Stimulated activated naive CD8-positive, alpha-beta T cell treated with anti-CD3 and anti-CD28 coated beads, Interleukin-15, amount 100 ng/mL, for 72 hours (primary cell): ENCODE measurements at regions not wholly inside any gene's neighbourhood (a gene's known extent, or its start where the extent isn't known, plus 50 kb on each side); places are given as distances from the start of the nearest gene placed in this dataset.

ENCODE experiments used
- ATAC-seq: fragments of 150-1000 bp; cut with Tn5 transposase; 2 replicates; pipeline ENCODE4 v1.10.0; 2021; ENCODE audit warnings: mild to moderate bottlenecking, moderate library complexity
- DNase-seq, 2 donors: peaks; one replicate each; pipeline ENCODE4 v3.0.0; 2021 to 2022
- H3K27ac Mint-ChIP-seq, 2 donors: one replicate each; pipeline ENCODE4 v1.8.0; 2022; ENCODE audit warnings: mild to moderate bottlenecking in 2 of 2, mixed read lengths in 2 of 2, moderate library complexity in 2 of 2
- H3K27me3 Mint-ChIP-seq: one replicate; pipeline ENCODE4 v1.8.0; 2022; ENCODE audit warnings: mixed read lengths
- H3K4me1 Mint-ChIP-seq: one replicate; pipeline ENCODE4 v1.8.0; 2022; ENCODE audit warnings: mild to moderate bottlenecking, mixed read lengths
- H3K4me3 Mint-ChIP-seq, 2 donors: one replicate each; pipeline ENCODE4 v1.8.0; 2022; ENCODE audit warnings: mild to moderate bottlenecking in 2 of 2, mixed read lengths in 2 of 2, moderate library complexity in 1 of 2
- H3K9me3 Mint-ChIP-seq, 2 donors: one replicate each; pipeline ENCODE4 v1.8.0; 2022; ENCODE audit warnings: mixed read lengths in 2 of 2

DNA sequence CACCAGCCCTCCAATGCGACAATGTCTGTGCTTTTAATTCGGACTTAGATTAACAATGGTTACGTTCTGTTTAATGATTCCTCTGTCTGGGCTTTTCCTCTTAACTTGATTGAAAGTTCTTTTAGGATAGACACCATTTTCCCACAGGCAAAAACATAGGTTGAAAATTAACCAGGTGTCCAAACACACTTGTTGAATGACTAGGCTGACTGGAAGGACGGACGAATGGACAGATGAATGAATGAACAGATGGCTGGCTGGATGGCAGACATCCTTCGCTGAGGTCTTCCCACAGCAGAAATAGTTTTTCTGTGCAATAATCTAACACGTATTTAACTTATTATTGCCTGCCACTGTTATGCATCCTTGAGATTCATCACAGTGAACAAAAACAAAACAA is 298.8 kb downstream of the SRBD1 start:
- ATAC-seq (no peak), DNase-seq (no peak)
- H3K4me3 Mint-ChIP-seq, result no peak overlapping the region
- peaks cover 7% of the 10 kb centered on the region for H3K27me3 Mint-ChIP-seq
- H3K9me3 Mint-ChIP-seq, result no peaks in the 10 kb centered on the region
- no peaks in the 10 kb centered on the region for H3K4me1 Mint-ChIP-seq
- no peak overlapping the region for H3K27ac Mint-ChIP-seq

- DNase-seq (no peak), ATAC-seq (no peak)
- Mint-ChIP-seq H3K4me3 (no peak overlapping the region), H3K9me3 (no peaks in the 10 kb centered on the region), H3K27ac (no peak overlapping the region), H3K4me1 (no peaks in the 10 kb centered on the region), H3K27me3 (peaks cover 7% of the 10 kb centered on the region)
Measured at GRCh38 chr2:45311559-45311958, 299.5 kb downstream of the SRBD1 start.

DNA sequence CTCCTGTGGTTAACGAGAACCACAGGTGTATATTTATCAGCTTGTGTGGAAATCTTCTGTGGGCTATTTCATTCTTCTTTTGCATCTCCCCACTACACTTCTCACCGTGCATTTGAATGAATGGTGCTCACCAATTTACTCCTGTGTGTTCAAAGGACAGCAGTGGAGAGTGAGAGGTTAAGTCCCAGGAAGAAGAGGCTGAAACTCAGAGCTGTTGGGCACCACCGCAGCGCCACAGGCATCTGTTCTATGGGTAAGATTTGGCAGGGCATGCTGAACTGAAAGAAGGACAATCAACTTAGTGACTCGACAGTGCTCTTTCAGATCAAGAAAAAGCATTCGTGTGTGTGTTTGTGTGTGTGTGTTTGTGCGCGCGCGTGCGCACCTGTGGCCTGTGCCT is 297.9 kb upstream of the SIX2 start:
- DNase-seq, result no peak
- H3K27me3 Mint-ChIP-seq, result peaks cover 26% of the 10 kb centered on the region
- H3K9me3 Mint-ChIP-seq, result no peaks in the 10 kb centered on the region
- no peak overlapping the region for H3K27ac Mint-ChIP-seq
- H3K4me3 Mint-ChIP-seq, result no peak overlapping the region
- H3K4me1 Mint-ChIP-seq, result no peaks in the 10 kb centered on the region
- no peak for ATAC-seq

- DNase-seq (no peak), ATAC-seq (peak; percentile 14)
- Mint-ChIP-seq H3K4me3 (no peak overlapping the region), H3K9me3 (no peaks in the 10 kb centered on the region), H3K27me3 (peaks cover 26% of the 10 kb centered on the region), H3K27ac (no peak overlapping the region), H3K4me1 (no peaks in the 10 kb centered on the region)
Measured at GRCh38 chr2:45305599-45305998, 296.3 kb upstream of the SIX2 start.

GRCh38 chr2:45303417-45304202 is 294.4 kb upstream of the SIX2 start:
- H3K9me3 Mint-ChIP-seq, result no peaks in the 10 kb centered on the region
- no peak overlapping the region for H3K4me3 Mint-ChIP-seq
- no peak overlapping the region for H3K27ac Mint-ChIP-seq
- peaks cover 19% of the 10 kb centered on the region for H3K27me3 Mint-ChIP-seq
- H3K4me1 Mint-ChIP-seq, result no peaks in the 10 kb centered on the region
- DNase-seq (no peak), ATAC-seq (no peak)

DNA sequence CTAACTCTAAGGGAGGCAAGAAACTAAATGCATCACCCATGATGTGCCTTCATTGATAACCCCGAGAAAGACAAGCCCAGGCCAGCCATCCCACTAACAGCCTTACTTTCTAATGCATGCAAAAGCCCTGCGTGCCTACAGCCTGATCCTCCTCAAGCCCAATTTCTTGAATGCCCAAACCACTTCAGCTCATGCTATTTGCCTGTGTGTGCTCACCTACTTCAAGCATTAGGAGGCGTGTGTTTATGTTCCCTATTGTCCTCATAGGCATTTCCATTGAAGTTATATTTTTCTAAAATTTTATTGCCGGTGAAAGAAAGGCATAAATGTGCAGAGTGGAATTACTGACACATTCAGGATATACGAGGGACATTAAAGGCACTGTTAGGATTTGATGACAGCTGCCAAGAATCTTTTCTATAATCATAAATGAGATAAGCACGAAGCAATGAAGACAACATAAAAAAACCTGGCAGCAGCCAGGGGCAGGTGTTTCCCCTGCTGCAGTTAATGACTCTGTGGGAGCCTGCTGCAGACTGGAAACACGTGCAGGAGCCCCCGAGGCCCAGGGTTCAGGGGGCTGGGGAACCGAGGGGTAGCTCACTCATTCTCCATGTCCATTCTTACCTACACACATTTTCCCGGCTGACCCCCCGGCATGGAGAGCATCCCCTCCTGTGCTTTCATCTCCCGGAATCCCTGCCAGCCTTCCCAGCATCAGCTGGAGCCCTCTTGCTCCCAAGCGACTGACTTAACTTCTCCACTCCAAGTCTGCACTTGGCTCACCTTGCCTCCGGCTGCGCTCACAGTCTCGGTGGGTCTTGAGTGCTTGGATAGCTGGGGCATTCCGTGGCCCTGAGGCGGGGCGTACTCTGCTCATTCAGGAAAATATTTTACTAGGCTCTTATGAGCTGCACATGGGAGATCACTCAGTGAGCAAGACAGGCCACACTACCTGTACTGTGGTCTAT is 292.3 kb upstream of the SIX2 start:
- no peaks in the 10 kb centered on the region for H3K9me3 Mint-ChIP-seq
- H3K27me3 Mint-ChIP-seq, result peaks cover 19% of the 10 kb centered on the region
- H3K27ac Mint-ChIP-seq, result no peak overlapping the region
- no peak for ATAC-seq
- no peak for DNase-seq
- no peak overlapping the region for H3K4me3 Mint-ChIP-seq
- no peaks in the 10 kb centered on the region for H3K4me1 Mint-ChIP-seq

- H3K4me1 Mint-ChIP-seq, result no peaks in the 10 kb centered on the region
- H3K9me3 Mint-ChIP-seq, result no peaks in the 10 kb centered on the region
Measured at GRCh38 chr2:45300026-45300750, 290.9 kb upstream of the SIX2 start.

GRCh38 chr2:45299361-45299760 is 290.1 kb upstream of the SIX2 start:
- no peaks in the 10 kb centered on the region for H3K9me3 Mint-ChIP-seq
- H3K4me3 Mint-ChIP-seq, result no peak overlapping the region
- no peak for ATAC-seq
- no peaks in the 10 kb centered on the region for H3K4me1 Mint-ChIP-seq
- H3K27ac Mint-ChIP-seq, result peak overlapping the region in 1 of 2 donors; percentile 3
- DNase-seq, result no peak
- peaks cover 19% of the 10 kb centered on the region for H3K27me3 Mint-ChIP-seq

More at GRCh38 chr2:45300026-45300750, 290.9 kb upstream of the SIX2 start:
- no peak overlapping the region for H3K27ac Mint-ChIP-seq
- peaks cover 19% of the 10 kb centered on the region for H3K27me3 Mint-ChIP-seq
- H3K4me3 Mint-ChIP-seq, result no peak overlapping the region
- DNase-seq (no peak), ATAC-seq (no peak)

- Mint-ChIP-seq H3K27me3 (peaks cover 19% of the 10 kb centered on the region), H3K4me1 (no peaks in the 10 kb centered on the region), H3K9me3 (no peaks in the 10 kb centered on the region), H3K27ac (peak overlapping the region in 1 of 2 donors; percentile 7), H3K4me3 (no peak overlapping the region)
- ATAC-seq (no peak), DNase-seq (no peak)
Measured at GRCh38 chr2:45293182-45293581, 283.9 kb upstream of the SIX2 start.

DNA sequence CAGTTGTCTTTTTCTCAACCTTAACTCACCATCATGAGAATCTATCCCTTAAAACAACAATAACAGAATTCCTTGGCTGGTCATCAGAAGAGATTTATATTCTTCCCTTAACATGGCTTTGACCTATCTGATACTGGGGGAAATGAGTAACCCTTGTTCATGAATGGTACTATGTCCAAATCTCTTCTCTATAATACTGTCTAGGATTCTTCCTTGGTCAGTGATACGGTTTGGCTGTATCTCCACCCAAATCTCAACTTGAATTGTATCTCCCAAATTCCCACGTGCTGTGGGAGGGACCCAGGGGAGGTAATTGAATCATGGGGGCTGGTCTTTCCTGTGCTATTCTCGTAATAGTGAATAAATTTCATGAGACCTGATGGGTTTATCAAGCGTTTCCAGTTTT is 282.0 kb upstream of the SIX2 start:
- H3K27me3 Mint-ChIP-seq, result peaks cover 37% of the 10 kb centered on the region
- H3K4me3 Mint-ChIP-seq, result no peak overlapping the region
- DNase-seq, result no peak
- H3K27ac Mint-ChIP-seq, result peak overlapping the region in 1 of 2 donors; percentile 54
- no peaks in the 10 kb centered on the region for H3K4me1 Mint-ChIP-seq
- ATAC-seq, result no peak
- no peaks in the 10 kb centered on the region for H3K9me3 Mint-ChIP-seq

- Mint-ChIP-seq H3K4me1 (no peaks in the 10 kb centered on the region), H3K27ac (peak overlapping the region in 1 of 2 donors; percentile 62), H3K4me3 (no peak overlapping the region), H3K27me3 (peaks cover 37% of the 10 kb centered on the region), H3K9me3 (no peaks in the 10 kb centered on the region)
- ATAC-seq (peak; percentile 81), DNase-seq (peak in 1 of 2 donors; percentile 12)
Measured at GRCh38 chr2:45289997-45290709, 280.9 kb upstream of the SIX2 start.

DNA sequence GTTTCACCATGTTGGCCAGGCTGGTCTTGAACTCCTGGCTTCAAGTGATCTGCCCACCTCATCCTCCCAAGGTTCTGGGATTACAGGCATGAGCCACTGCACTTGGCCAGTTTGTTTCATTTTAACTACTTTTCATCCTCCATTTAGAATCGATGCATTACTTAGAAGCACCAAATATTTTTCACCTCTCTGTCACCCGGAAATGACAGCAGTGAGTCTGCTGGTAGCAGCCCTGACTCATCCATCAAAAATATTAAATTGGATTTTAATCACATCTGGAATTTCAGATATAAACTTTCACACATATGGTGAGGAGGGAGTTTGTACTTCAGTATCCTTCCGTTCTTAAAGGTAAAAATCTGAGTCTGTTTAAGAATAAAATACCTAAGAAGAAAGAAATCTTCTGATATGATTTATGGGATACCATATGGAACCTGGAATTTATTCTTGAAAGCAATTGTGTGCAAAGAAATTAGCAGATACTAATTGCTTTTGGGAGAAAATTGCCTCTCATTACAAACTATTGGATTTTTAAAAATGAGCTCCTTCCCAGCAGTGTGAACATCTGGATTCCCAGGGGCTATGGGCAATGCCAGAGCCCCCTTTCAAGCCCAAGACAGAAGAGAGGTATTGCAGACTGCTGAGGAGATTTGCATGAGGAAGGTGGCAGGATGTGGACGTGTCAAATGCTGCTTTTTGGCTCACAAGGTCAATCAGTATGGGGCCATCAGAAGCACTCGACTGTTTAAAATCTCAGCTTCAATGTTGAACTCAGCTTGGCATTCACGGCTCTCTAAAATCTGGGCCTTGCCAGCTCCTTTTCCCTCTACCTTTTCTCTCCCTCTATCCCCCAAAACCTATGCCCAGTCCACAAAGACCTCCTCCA is 279.5 kb upstream of the SIX2 start:
- ATAC-seq (no peak), DNase-seq (no peak)
- peaks cover 37% of the 10 kb centered on the region for H3K27me3 Mint-ChIP-seq
- no peak overlapping the region for H3K4me3 Mint-ChIP-seq
- H3K4me1 Mint-ChIP-seq, result no peaks in the 10 kb centered on the region
- no peaks in the 10 kb centered on the region for H3K9me3 Mint-ChIP-seq
- H3K27ac Mint-ChIP-seq, result no peak overlapping the region

GRCh38 chr2:45287045-45287444 is 277.8 kb upstream of the SIX2 start:
- ATAC-seq, result no peak
- DNase-seq, result no peak
- Mint-ChIP-seq H3K9me3 (no peaks in the 10 kb centered on the region), H3K27me3 (peaks cover 29% of the 10 kb centered on the region), H3K4me3 (no peak overlapping the region), H3K4me1 (no peaks in the 10 kb centered on the region), H3K27ac (no peak overlapping the region)

GRCh38 chr2:45285771-45286390 is 276.6 kb upstream of the SIX2 start:
- Mint-ChIP-seq H3K27ac (peak overlapping the region in 1 of 2 donors; percentile 42), H3K4me1 (no peaks in the 10 kb centered on the region), H3K27me3 (peaks cover 29% of the 10 kb centered on the region), H3K9me3 (no peaks in the 10 kb centered on the region), H3K4me3 (no peak overlapping the region)
- ATAC-seq (no peak), DNase-seq (no peak)
